ENCODE measurements at regions not wholly inside any gene's neighbourhood (a gene's known extent, or its start where the extent isn't known, plus 50 kb on each side); places are given as distances from the start of the nearest gene placed in this dataset.

GRCh38 chr2:236654496-236654895, 84.9 kb downstream of the ACKR3 start:
- DNase-seq (ENCODE audit: low read depth in 3 of 3): no peak

DNA sequence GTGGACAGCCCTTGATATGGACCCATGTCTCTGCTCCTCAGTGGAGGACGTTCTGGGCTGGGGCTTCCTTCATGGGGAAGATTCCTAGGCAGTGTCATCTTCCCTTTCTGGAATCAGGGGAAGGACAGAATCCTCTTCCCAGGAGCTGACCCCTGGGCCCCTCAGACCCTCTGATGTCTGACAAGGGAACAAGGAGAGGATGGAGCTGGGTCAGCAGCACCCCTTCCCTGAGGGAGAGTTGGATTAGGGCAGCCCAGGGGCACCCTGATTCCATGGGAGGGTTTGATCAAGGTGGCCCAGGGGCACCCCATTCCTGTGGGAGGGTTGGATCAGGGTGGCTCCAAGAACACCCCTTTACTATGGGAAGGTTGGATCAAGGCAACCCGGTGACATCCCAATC, 86.5 kb downstream of the ACKR3 start:
- no peak for DNase-seq (ENCODE audit: low read depth in 3 of 3)

- DNase-seq (ENCODE audit: low read depth in 3 of 3): no peak
Measured at GRCh38 chr2:236656721-236657120, 87.1 kb downstream of the ACKR3 start.

DNA sequence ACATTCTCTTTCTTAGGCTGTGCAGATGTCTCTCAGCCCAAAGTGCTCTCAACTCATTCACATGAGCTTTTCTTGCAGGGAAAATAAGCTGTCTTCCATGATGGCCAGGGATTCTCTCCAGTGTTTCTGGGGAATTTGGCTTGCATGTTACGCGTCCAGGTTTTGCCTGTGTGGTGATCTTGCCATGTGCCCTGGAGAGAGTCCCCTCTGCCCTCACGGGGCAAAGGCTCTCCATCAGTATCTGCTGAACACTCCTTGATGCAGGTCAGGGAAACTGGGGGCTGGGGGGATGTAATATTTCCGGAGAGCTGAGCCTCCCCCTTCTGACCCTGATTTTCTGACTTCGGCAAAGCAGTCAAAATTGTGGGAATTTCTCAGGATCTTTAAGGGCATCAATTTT, 87.6 kb downstream of the ACKR3 start:
- DNase-seq (ENCODE audit: low read depth in 3 of 3): no peak

DNA sequence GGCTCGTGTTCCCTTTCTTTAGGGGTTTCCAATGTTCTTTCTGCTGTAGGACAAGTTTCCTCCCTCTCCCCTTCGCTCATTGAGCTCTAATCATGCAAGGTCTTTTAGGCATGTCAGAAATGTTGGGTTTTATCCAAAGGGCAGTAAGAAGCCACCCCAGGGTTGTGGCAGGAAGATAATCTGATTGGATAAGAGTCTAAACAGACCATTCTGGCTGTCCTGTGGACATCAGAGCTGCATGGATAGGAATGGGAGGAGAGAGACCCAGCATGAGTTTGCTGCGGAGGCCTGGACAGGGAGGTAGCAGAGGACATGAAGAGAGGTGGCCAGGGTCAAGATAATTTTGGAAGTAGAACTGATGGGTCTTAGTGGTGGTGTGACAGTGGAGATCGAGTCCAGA, 88.2 kb downstream of the ACKR3 start:
- DNase-seq (ENCODE audit: low read depth in 3 of 3): no peak

DNA sequence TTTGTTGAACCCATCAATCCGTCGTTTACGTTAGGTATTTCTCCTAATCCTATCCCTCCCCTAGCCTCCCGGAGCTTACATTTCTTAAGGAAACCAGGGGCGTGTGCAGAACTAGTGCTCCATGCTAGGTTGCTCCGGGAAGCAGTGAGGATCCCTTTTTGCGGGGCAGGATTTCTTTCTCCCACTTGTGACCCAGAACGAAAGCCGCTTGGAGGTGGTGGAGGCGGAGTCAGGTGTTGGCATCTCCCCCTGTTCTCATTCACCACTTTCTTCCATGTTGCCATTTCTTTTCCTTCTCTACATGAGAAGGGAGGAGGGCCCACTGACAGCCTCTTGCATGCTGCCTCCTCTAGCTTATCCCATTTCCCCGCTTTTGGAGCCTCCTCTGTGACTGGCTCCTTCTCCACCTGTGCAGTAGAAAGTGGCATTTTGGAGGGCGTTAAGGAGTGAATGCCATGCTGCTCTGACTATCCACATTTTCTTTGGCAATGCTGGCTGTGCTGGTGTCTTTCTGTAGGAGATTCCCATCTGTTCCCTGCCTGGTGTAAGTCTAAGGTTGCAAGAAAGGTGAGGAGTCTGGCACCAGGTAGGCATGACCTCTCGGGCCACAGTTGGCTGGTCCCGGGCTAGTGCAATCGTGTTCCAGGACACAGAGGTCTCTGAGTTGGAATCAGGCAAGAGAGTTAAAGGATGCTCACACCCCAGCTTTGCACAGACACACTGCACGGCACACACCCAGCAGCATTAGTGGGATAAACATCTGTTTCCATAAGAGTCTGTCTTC, 89.5 kb downstream of the ACKR3 start:
- DNase-seq (ENCODE audit: low read depth in 3 of 3): no peak

DNA sequence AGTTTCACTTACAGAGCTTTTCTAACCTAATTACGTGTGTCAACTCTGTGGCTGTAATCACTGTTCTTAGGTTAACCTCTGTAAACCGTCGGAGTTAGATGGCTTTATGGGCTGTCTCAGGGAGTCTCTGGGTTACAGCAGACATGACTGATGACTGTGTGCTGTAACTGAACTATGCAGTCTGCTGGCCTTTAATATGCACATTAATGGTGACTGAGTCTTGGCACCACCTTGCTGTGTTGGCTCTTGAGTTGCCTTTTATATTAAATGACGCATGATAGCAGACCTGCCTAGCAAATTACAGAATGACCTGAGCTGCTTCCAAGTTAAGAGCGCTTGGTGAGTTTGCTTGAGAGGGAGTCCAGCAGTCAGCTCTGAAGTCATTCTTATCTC, 90.1 kb downstream of the ACKR3 start:
- DNase-seq (ENCODE audit: low read depth in 3 of 3): no peak

GRCh38 chr2:236661061-236661761, 91.6 kb downstream of the ACKR3 start:
- no peak for DNase-seq (ENCODE audit: low read depth in 3 of 3)

DNA sequence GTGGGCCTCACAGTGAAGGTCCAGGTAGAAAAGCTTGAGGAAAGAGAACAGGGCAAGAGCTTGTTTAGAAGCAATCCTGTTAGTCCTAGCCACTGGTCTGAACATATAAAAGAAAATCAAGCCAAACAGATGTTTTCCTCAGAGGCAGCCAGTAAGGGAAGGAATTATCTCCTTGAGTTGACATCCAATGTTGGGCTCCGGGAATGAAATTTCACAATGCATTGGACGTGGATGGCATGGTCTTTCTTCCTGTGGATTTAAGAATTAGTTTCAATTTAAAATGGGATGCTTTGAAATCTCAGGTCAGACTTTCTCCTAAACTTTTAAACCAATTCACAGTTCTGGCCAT, 92.1 kb downstream of the ACKR3 start:
- DNase-seq (ENCODE audit: low read depth in 3 of 3): no peak

GRCh38 chr2:236662231-236663185, 92.9 kb downstream of the ACKR3 start:
- DNase-seq (ENCODE audit: low read depth in 3 of 3): no peak

- DNase-seq (ENCODE audit: low read depth in 3 of 3): no peak
Measured at GRCh38 chr2:236663287-236664101, 93.9 kb downstream of the ACKR3 start.

DNA sequence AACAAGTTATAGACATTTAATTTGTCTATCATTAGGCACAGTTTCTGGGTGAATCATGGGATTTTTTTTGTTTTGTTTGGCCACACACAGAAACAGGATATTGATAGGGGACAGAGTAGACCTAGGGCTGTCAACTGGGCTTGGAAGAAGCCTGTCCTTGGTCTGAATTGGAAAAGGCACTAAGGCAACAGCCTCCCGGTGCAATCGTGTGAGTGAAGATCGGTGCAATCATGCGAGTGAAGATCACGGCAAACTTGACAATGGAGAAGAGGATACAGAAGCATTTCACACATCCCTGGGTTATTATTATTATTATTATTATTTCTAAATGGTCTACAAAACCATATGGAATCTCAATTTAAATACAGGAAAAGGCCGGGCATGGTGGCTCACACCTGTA, 94.5 kb downstream of the ACKR3 start:
- no peak for DNase-seq (ENCODE audit: low read depth in 3 of 3)

GRCh38 chr2:236665101-236665500, 95.5 kb downstream of the ACKR3 start:
- DNase-seq (ENCODE audit: low read depth in 3 of 3): no peak

DNA sequence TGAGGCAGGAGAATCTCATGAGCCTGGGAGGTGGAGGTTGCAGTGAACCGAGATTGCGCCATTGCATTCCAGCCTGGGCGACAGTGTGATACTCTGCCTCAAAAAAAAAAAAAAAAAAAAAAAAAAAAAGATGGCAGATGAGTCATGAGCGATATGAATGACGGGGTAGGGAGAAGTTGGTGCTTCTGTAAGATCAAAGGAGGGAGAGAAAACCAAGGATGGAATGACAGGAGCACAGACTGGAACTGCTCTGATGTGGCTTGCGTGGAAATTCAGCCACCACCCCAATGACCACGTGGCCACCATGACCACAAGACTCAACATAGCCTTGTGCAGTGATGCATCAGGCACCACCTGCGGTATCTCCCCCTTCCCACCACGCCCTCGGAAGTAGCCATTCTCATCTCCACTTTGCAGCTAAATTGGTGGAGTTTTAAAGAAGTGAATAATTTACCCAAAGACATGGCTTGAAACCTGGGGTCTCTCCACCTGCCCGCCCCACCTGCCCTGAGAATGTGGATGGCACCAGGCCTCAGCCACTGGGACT, 96.0 kb downstream of the ACKR3 start:
- no peak for DNase-seq (ENCODE audit: low read depth in 3 of 3)

DNA sequence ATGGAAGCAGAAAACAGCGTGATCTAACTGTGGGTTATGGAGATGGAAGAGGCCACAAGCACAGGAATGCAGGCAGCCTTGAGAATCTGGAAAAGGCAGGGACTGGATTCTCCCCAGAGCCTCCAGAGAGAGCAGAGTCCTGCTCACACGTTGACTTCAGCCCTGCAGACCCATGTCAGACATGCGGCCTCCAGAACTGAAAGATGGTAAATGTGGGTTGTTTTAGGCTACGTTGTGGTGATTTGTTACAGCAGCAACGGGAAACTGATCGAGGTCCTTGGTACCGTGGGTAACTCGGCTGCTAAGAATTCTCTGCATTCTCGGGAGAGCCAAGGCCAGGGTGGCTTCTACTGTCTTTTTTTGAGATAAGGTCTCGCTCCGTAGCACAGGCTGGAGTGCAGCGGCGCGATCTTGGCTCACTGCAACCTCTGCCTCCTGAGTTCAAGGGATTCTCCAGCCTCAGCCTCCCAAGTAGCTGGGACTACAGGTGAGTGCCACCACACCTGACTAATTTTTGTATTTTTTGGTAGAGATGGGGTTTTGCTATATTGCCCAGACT, 97.1 kb downstream of the ACKR3 start:
- no peak for DNase-seq (ENCODE audit: low read depth in 3 of 3)

DNA sequence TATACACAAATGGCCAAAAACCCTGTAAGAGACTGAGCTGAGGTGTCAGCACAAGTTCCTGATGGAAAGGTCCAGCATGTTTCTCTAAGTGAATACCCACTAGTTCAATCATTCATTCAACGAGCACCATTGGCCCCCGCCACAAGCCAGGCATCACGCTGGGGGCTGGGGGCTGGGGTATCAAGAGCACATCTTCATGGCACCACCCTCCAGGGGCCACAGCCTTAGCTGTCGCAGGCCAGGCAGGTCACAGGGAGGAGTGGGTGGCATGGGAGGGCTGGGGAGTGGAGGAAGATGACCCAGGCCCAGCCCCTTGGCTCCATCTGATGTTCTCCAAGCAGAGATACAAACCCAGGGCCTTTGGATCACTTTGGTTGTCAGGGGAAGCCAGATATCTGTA, 97.9 kb downstream of the ACKR3 start:
- no peak for DNase-seq (ENCODE audit: low read depth in 3 of 3)

- DNase-seq (ENCODE audit: low read depth in 3 of 3): no peak
Measured at GRCh38 chr2:236668531-236668969, 98.9 kb downstream of the ACKR3 start.

- no peak for DNase-seq (ENCODE audit: low read depth in 3 of 3)
Measured at GRCh38 chr2:236670235-236670620, 100.6 kb downstream of the ACKR3 start.

- no peak for DNase-seq (ENCODE audit: low read depth in 3 of 3)
Measured at GRCh38 chr2:236671896-236672562, 102.4 kb downstream of the ACKR3 start.

GRCh38 chr2:236672606-236673005, 103.0 kb downstream of the ACKR3 start:
- no peak for DNase-seq (ENCODE audit: low read depth in 3 of 3)

Measured in stimulated activated CD4-positive, alpha-beta T cell treated with anti-CD3 and anti-CD28 coated beads, TNF-alpha, amount 100 ng/mL, for 4 hours (primary cell).